Aorta (tissue), 5 donors: ENCODE measurements at regions not wholly inside any gene's neighbourhood (a gene's known extent, or its start where the extent isn't known, plus 50 kb on each side); places are given as distances from the start of the nearest gene placed in this dataset.

Source experiments
- ATAC-seq: fragments of 200-7000 bp; cut with Tn5 transposase; one replicate; pipeline ENCODE4 v1.9.1; 2022; ENCODE audit warnings: moderate library complexity; ENCODE audit not compliant: low FRiP score
- DNase-seq, 2 donors: peaks; one replicate each; pipeline ENCODE4 v3.0.0-alpha.2; 2020
- H3K27ac ChIP-seq, 2 donors: one replicate each; pipeline ENCODE4 v1.5.1; 2013; ENCODE audit warnings: low read length in 2 of 2, mild to moderate bottlenecking in 2 of 2, moderate library complexity in 2 of 2, control low read depth in 1 of 2, inconsistent platforms in 1 of 2, low read depth in 1 of 2
- H3K27me3 ChIP-seq, 2 donors: one replicate each; pipeline ENCODE4 v1.6.1; 2013; ENCODE audit warnings: control low read depth in 1 of 2, low read length in 1 of 2, mild to moderate bottlenecking in 1 of 2, moderate library complexity in 1 of 2; ENCODE audit not compliant: insufficient read depth in 2 of 2, control insufficient read depth in 1 of 2
- H3K36me3 ChIP-seq, 2 donors: one replicate each; pipeline ENCODE4 v1.6.1; 2013; ENCODE audit warnings: control low read depth in 1 of 2, low read length in 1 of 2, mild to moderate bottlenecking in 1 of 2; ENCODE audit not compliant: insufficient read depth in 2 of 2, control insufficient read depth in 1 of 2
- H3K4me1 ChIP-seq, 2 donors: one replicate each; pipeline ENCODE4 v1.6.1; 2013; ENCODE audit warnings: low read length in 2 of 2, control low read depth in 1 of 2, mild to moderate bottlenecking in 1 of 2, moderate library complexity in 1 of 2; ENCODE audit not compliant: insufficient read depth in 2 of 2, control insufficient read depth in 1 of 2
- H3K4me3 ChIP-seq, 2 donors: one replicate each; pipeline ENCODE4 v1.5.1; 2013; ENCODE audit warnings: low read length in 2 of 2, control low read depth in 1 of 2, mild to moderate bottlenecking in 1 of 2
- H3K9me3 ChIP-seq: one replicate; pipeline ENCODE4 v1.6.1; 2013; ENCODE audit warnings: mild to moderate bottlenecking, low read length; ENCODE audit not compliant: control insufficient read depth
- WGBS, 2 donors: extraction: QIAGEN DNeasy Blood & Tissue Kit; methylation state at CpG; one replicate each; pipeline ENCODE4 v1.1.7; 2013; 5-methylcytosine and 5-hydroxymethylcytosine counted together
- intact Hi-C, 2 donors: fragments of 100-400 bp; cut with DNase I; formaldehyde crosslinking; loops; one replicate each; pipeline versions ENCODE4 v1.14.2 to v1.15.0; 2022
- donor health status: healthy with polysubstance abuse.
- donor health status: Bipolar disorder and iron deficiency.
- donor health status: DM: no; HTN: no; CAD: no.
- donor health status: DM: no; HTN: no; CAD: no.
- donor health status: DM: yes; HTN: yes; CAD: no.

- no peaks in the 10 kb centered on the region for H3K27me3 ChIP-seq
- H3K4me1 ChIP-seq, result no peaks in the 10 kb centered on the region
- ATAC-seq (no peak), DNase-seq (no peak)
- no peak overlapping the region for H3K27ac ChIP-seq
- H3K4me3 ChIP-seq, result no peak overlapping the region
- intact Hi-C loops, result no loop called here
- H3K36me3 ChIP-seq, result no peaks in the 10 kb centered on the region
- 74% methylated on average over 7 of the region's 7 CpGs for WGBS, 2 donors
- H3K9me3 ChIP-seq, result no peaks in the 10 kb centered on the region
Measured at GRCh38 chr2:53173698-53174455, 593.7 kb upstream of the CHAC2 start.

- Histone ChIP-seq H3K27ac (no peak overlapping the region), H3K9me3 (no peaks in the 10 kb centered on the region), H3K4me3 (no peak overlapping the region), H3K27me3 (no peaks in the 10 kb centered on the region), H3K36me3 (no peaks in the 10 kb centered on the region), H3K4me1 (no peaks in the 10 kb centered on the region)
- 3 to 8% methylated on average over 1 of the region's 1 CpG for WGBS, 2 donors
- DNase-seq (no peak), ATAC-seq (no peak)
- intact Hi-C loops, result no loop called here
Measured at GRCh38 chr2:53173091-53173490, 594.5 kb upstream of the CHAC2 start.

DNA sequence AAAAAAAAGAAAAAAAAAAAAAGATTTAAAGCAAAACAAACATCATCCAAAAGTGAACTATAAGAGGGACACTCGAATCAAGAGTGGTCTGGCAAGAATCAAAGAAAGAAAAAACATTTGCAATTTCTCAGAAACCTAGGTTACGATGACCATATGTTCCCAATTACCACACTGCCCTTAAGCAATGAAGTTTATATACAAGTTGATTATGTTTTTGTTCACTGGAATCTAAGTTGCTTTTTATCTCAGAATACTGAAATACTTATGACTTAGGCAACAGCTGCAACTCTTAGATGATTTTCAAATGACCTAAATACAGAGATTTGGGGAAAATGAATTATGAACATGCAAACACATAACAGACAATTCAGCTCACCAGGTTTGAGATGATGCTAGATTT is 597.1 kb upstream of the CHAC2 start:
- 45 to 51% methylated on average over 2 of the region's 2 CpGs for WGBS, 2 donors
- H3K4me1 ChIP-seq, result no peaks in the 10 kb centered on the region
- no peak overlapping the region for H3K4me3 ChIP-seq
- H3K27ac ChIP-seq, result no peak overlapping the region
- intact Hi-C loops, result no loop called here
- H3K27me3 ChIP-seq, result no peaks in the 10 kb centered on the region
- DNase-seq, result no peak
- no peaks in the 10 kb centered on the region for H3K36me3 ChIP-seq
- H3K9me3 ChIP-seq, result no peaks in the 10 kb centered on the region
- no peak for ATAC-seq

GRCh38 chr2:53167227-53167626 is 600.4 kb upstream of the CHAC2 start:
- 88 to 89% methylated on average over 4 of the region's 4 CpGs for WGBS, 2 donors
- Histone ChIP-seq H3K36me3 (no peaks in the 10 kb centered on the region), H3K27me3 (no peaks in the 10 kb centered on the region), H3K9me3 (no peaks in the 10 kb centered on the region), H3K4me1 (no peaks in the 10 kb centered on the region), H3K27ac (no peak overlapping the region), H3K4me3 (no peak overlapping the region)
- intact Hi-C loops, result no loop called here
- DNase-seq (no peak), ATAC-seq (no peak)

DNA sequence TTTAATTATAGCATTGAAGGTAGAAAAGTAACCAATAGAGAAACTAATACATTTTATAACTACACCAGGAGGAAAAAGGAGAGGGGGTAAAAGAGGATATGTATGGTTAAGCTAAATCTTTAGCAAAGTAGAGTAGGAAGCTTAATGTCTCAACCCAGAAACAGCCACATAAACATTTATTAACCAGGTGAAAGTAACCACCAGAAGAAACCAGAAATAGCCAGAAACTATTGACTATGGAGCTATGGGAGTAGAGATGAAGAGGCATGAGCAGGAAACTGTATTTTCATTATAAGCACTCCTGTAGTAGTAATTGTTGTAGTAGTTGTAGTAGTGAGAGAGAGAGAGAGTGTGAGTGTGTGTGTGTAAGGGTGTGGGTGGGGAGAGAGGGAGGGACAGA is 617.5 kb upstream of the CHAC2 start:
- ATAC-seq (no peak), DNase-seq (no peak)
- no peaks in the 10 kb centered on the region for H3K36me3 ChIP-seq
- H3K27me3 ChIP-seq, result no peaks in the 10 kb centered on the region
- intact Hi-C loops, result no loop called here
- no peaks in the 10 kb centered on the region for H3K9me3 ChIP-seq
- H3K4me1 ChIP-seq, result no peaks in the 10 kb centered on the region
- no peak overlapping the region for H3K27ac ChIP-seq
- no peak overlapping the region for H3K4me3 ChIP-seq

DNA sequence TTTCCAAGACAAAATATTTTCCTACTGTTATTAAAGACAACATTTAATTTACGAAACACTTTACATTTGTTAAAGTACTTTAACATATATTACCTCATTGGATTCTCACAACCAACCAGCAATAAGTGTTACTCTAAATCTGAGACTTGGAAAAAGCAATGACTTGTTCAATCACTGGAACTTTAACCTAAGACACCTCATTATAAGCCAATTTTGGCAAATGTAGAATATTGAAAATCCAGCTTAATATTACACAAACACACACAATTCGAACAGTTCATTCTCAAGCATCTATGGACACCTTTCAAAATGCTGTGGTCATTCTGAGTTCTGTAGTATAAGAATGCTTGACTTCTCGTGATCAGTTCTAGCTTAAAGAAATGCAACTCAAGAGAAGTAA is 619.4 kb upstream of the CHAC2 start:
- no peak for ATAC-seq
- H3K4me1 ChIP-seq, result no peaks in the 10 kb centered on the region
- intact Hi-C loops, result no loop called here
- H3K9me3 ChIP-seq, result no peaks in the 10 kb centered on the region
- no peaks in the 10 kb centered on the region for H3K27me3 ChIP-seq
- no peak overlapping the region for H3K4me3 ChIP-seq
- H3K36me3 ChIP-seq, result no peaks in the 10 kb centered on the region
- WGBS, 2 donors, result 33% methylated on average over 3 of the region's 3 CpGs
- no peak overlapping the region for H3K27ac ChIP-seq
- DNase-seq, result no peak

- intact Hi-C loops, result no loop called here
- 75 to 85% methylated on average over 1 of the region's 1 CpG for WGBS, 2 donors
- H3K27me3 ChIP-seq, result no peaks in the 10 kb centered on the region
- no peak overlapping the region for H3K27ac ChIP-seq
- H3K4me3 ChIP-seq, result no peak overlapping the region
- H3K9me3 ChIP-seq, result no peaks in the 10 kb centered on the region
- H3K36me3 ChIP-seq, result no peaks in the 10 kb centered on the region
- ATAC-seq, result no peak
- no peaks in the 10 kb centered on the region for H3K4me1 ChIP-seq
- no peak for DNase-seq
Measured at GRCh38 chr2:53131416-53131815, 636.2 kb upstream of the CHAC2 start.

DNA sequence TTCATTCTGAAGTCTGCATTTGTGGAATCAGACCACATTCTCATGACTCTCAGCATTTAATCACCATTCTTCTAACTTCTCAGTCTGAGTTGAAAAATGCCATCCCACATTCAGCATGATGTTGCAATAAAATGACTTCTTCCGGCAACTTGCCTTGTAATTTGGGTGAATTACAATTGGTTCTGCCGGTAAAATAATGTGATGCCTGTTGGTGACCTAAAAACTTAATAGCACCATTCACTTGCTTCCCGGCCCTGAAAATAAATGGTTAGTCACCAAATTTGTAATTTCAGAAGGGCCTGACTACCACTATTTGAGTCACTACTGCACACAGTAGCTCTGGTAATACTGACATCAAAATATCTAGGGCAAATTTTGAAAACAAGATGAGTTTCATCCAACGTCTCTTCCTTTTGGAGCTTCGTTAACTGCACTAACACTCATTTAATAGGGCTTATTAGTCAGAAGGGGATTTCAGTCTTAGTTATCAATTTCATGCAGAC is 637.1 kb upstream of the CHAC2 start:
- 92 to 94% methylated on average over 5 of the region's 5 CpGs for WGBS, 2 donors
- DNase-seq (no peak), ATAC-seq (no peak)
- Histone ChIP-seq H3K27ac (no peak overlapping the region), H3K36me3 (no peaks in the 10 kb centered on the region), H3K9me3 (no peaks in the 10 kb centered on the region), H3K4me3 (no peak overlapping the region), H3K27me3 (no peaks in the 10 kb centered on the region), H3K4me1 (no peaks in the 10 kb centered on the region)
- intact Hi-C loops, result no loop called here

DNA sequence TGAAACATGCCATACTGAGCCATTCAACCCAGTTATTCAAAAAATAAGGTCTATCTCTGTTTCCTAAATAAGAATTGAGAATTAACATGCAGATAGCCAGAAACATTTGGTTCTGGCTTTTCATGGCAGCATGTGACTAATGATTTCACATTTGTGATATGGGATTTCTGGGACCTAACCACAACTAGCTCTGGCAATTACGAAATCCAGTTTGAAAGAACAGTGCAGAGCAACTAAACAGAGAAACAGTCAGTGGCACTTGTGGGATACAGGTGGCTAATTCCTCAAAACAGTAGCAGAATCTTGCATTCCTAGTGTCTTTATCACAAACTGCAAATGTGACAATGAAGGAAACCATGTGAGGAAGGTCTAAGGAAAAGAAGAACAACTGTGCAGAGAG is 637.8 kb upstream of the CHAC2 start:
- ATAC-seq (no peak), DNase-seq (no peak)
- H3K36me3 ChIP-seq, result no peaks in the 10 kb centered on the region
- H3K27me3 ChIP-seq, result no peaks in the 10 kb centered on the region
- H3K9me3 ChIP-seq, result no peaks in the 10 kb centered on the region
- intact Hi-C loops, result no loop called here
- no peak overlapping the region for H3K27ac ChIP-seq
- no peak overlapping the region for H3K4me3 ChIP-seq
- no peaks in the 10 kb centered on the region for H3K4me1 ChIP-seq
- 93 to 94% methylated on average over 1 of the region's 1 CpG for WGBS, 2 donors
